ENCODE measurements at regions not wholly inside any gene's neighbourhood (a gene's known extent, or its start where the extent isn't known, plus 50 kb on each side); places are given as distances from the start of the nearest gene placed in this dataset.

DNA sequence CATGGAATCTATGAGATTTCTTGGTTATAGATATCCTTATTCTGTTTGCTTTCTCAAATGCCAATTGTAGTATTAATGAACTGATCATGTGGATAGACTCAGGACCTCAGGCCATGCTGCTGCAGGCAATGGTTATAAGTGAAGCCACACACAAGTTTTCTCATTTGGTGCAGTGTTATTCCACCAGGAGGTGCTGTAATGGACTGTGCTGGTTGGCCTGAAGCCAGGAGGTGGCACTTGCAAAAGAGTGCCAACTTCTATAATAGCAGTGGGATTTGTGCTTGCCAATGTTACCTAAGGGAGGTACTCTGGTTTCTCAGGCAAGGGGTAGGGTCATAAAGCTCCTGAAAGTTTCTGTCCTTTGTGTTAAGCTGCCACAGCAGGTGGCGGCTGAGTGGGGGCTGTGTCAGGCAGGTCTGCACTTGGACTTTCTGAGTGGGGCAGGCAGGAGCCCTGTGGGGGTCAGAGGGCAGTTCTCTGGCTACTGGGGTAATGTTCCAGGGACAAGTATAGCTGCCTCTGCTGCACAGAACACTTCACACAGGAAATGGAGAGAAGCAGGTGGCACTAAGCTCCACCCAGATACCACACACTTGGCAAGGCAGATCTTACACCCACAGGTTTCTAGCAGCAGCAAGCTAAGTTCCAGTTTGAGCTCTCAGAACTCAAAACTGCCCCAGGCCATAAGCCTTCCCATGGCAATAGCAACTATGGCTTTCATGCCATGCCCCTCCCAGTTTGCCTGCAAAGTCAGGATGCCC lies 352.6 kb upstream of the CWC22 start:
- TF ChIP-seq EZH2phosphoT487 (IDR thresholded peaks at IDR 0.05; ENCODE audit: insufficient read depth, low read depth) (no peak), EZH2 (IDR thresholded peaks at IDR 0.05; ENCODE audit: insufficient read depth, poor library complexity, severe bottlenecking) (no peak)
